ENCODE measurements at regions not wholly inside any gene's neighbourhood (a gene's known extent, or its start where the extent isn't known, plus 50 kb on each side); places are given as distances from the start of the nearest gene placed in this dataset.

- TF ChIP-seq POLR2A (IDR thresholded peaks at IDR 0.05; ENCODE audit: low read depth, low read length) (no peak), SPI1 (IDR thresholded peaks at IDR 0.05; ENCODE audit: low read depth, low read length) (no peak), POLR2AphosphoS5 (IDR thresholded peaks at IDR 0.05; ENCODE audit: low read depth, low read length) (no peak), TAF1 (IDR thresholded peaks at IDR 0.05; ENCODE audit: low read depth, low read length) (no peak), PAX5 (IDR thresholded peaks at IDR 0.05; ENCODE audit: insufficient read depth, low read length, severe bottlenecking) (no peak)
These were observed 595.7 kb upstream of the HS6ST1 start for GRCh38 chr2:128914320-128914719.
